IPS-18a (cell line): ENCODE measurements at regions not wholly inside any gene's neighbourhood (a gene's known extent, or its start where the extent isn't known, plus 50 kb on each side); places are given as distances from the start of the nearest gene placed in this dataset.

ENCODE experiments used
- H3K27ac ChIP-seq: one replicate; pipeline ENCODE4 v1.5.1; 2013; ENCODE audit warnings: low read length
- H3K27me3 ChIP-seq: one replicate; pipeline ENCODE4 v1.6.1; 2013; ENCODE audit warnings: mild to moderate bottlenecking, low read length; ENCODE audit not compliant: control insufficient read depth, insufficient read depth
- H3K36me3 ChIP-seq: one replicate; pipeline ENCODE4 v1.6.1; 2013; ENCODE audit warnings: low read depth, low read length; ENCODE audit not compliant: control insufficient read depth
- H3K4me1 ChIP-seq: one replicate; pipeline ENCODE4 v1.6.1; 2013; ENCODE audit warnings: low read depth, low read length; ENCODE audit not compliant: control insufficient read depth
- H3K4me3 ChIP-seq: one replicate; pipeline ENCODE4 v1.5.1; 2013; ENCODE audit warnings: low read length
- H3K9ac ChIP-seq: one replicate; pipeline ENCODE4 v1.6.1; 2013; ENCODE audit warnings: mild to moderate bottlenecking, low read length, moderate library complexity
- H3K9me3 ChIP-seq: one replicate; pipeline ENCODE4 v1.6.1; 2013; ENCODE audit warnings: low read depth, low read length; ENCODE audit not compliant: control insufficient read depth

- no peak overlapping the region for H3K27ac ChIP-seq
- H3K36me3 ChIP-seq, result no peaks in the 10 kb centered on the region
- no peaks in the 10 kb centered on the region for H3K4me1 ChIP-seq
- H3K27me3 ChIP-seq, result no peaks in the 10 kb centered on the region
- no peak overlapping the region for H3K9ac ChIP-seq
- H3K9me3 ChIP-seq, result no peaks in the 10 kb centered on the region
- H3K4me3 ChIP-seq, result no peak overlapping the region
Measured at GRCh38 chr2:217013926-217014325, 154.1 kb upstream of the TNP1 start.

GRCh38 chr2:217011576-217011975 is 151.7 kb upstream of the TNP1 start:
- H3K4me1 ChIP-seq, result no peaks in the 10 kb centered on the region
- no peaks in the 10 kb centered on the region for H3K27me3 ChIP-seq
- H3K9ac ChIP-seq, result no peak overlapping the region
- H3K9me3 ChIP-seq, result no peaks in the 10 kb centered on the region
- no peak overlapping the region for H3K4me3 ChIP-seq
- no peak overlapping the region for H3K27ac ChIP-seq
- H3K36me3 ChIP-seq, result no peaks in the 10 kb centered on the region

DNA sequence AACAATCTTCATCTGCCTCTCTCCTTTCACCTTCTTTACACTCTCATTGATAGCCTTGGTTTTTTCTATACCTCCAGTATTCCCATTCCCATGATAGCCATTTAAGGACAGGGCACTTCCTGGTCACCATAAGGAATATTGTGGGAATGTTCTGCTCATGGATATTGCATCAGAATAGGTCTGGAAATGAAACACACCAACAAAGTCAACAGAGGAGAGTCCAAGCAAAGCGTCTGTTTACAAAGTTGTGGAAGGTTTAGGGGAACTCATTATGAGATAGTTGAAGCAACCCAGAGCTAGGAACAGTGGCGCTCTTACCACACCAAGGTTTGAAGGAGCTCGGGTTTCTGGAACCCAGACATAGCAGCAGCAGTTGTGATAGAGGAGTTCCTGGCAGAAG is 150.3 kb upstream of the TNP1 start:
- H3K9ac ChIP-seq, result no peak overlapping the region
- no peak overlapping the region for H3K27ac ChIP-seq
- H3K4me3 ChIP-seq, result no peak overlapping the region
- no peaks in the 10 kb centered on the region for H3K27me3 ChIP-seq
- H3K9me3 ChIP-seq, result no peaks in the 10 kb centered on the region
- H3K4me1 ChIP-seq, result no peaks in the 10 kb centered on the region
- H3K36me3 ChIP-seq, result no peaks in the 10 kb centered on the region

DNA sequence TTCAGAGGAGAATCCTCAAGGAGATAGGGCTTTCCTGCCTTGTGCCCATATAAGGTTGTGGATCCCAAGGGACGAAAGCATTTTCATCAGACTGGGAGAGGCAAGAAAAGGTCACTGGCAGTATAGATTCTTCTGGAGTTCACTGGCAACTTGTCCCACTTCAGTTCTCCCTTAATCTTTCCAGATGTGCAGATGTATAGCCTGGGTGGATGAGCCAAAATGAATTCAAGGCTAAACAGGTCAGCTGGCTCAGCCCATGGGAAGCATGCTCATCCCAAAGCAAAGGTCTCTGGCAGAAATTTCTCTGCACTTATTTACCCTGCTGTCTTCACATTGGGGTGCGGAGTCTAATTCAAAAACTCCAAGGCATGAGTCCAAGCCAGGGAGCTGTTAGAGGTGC is 148.9 kb upstream of the TNP1 start:
- Histone ChIP-seq H3K9ac (no peak overlapping the region), H3K4me3 (no peak overlapping the region), H3K4me1 (no peaks in the 10 kb centered on the region), H3K27me3 (no peaks in the 10 kb centered on the region), H3K9me3 (no peaks in the 10 kb centered on the region), H3K27ac (no peak overlapping the region), H3K36me3 (no peaks in the 10 kb centered on the region)

GRCh38 chr2:217006217-217006616 is 146.4 kb upstream of the TNP1 start:
- H3K27me3 ChIP-seq, result no peaks in the 10 kb centered on the region
- H3K9ac ChIP-seq, result no peak overlapping the region
- no peak overlapping the region for H3K27ac ChIP-seq
- H3K9me3 ChIP-seq, result no peaks in the 10 kb centered on the region
- H3K4me1 ChIP-seq, result no peaks in the 10 kb centered on the region
- H3K36me3 ChIP-seq, result no peaks in the 10 kb centered on the region
- H3K4me3 ChIP-seq, result no peak overlapping the region

GRCh38 chr2:217004656-217005055 is 144.8 kb upstream of the TNP1 start:
- no peaks in the 10 kb centered on the region for H3K36me3 ChIP-seq

GRCh38 chr2:217001740-217002139 is 141.9 kb upstream of the TNP1 start:
- Histone ChIP-seq H3K27me3 (no peaks in the 10 kb centered on the region), H3K4me1 (no peaks in the 10 kb centered on the region), H3K36me3 (no peaks in the 10 kb centered on the region), H3K9ac (no peak overlapping the region), H3K4me3 (no peak overlapping the region), H3K9me3 (no peaks in the 10 kb centered on the region), H3K27ac (no peak overlapping the region)

More at GRCh38 chr2:217004656-217005055, 144.8 kb upstream of the TNP1 start:
- H3K9me3 ChIP-seq, result no peaks in the 10 kb centered on the region
- no peak overlapping the region for H3K27ac ChIP-seq
- H3K9ac ChIP-seq, result no peak overlapping the region
- H3K4me3 ChIP-seq, result no peak overlapping the region
- H3K27me3 ChIP-seq, result no peaks in the 10 kb centered on the region
- H3K4me1 ChIP-seq, result no peaks in the 10 kb centered on the region

- Histone ChIP-seq H3K36me3 (no peaks in the 10 kb centered on the region), H3K27ac (no peak overlapping the region), H3K9me3 (no peaks in the 10 kb centered on the region), H3K27me3 (no peaks in the 10 kb centered on the region), H3K4me1 (no peaks in the 10 kb centered on the region), H3K9ac (no peak overlapping the region), H3K4me3 (no peak overlapping the region)
Measured at GRCh38 chr2:217000406-217000805, 140.5 kb upstream of the TNP1 start.

DNA sequence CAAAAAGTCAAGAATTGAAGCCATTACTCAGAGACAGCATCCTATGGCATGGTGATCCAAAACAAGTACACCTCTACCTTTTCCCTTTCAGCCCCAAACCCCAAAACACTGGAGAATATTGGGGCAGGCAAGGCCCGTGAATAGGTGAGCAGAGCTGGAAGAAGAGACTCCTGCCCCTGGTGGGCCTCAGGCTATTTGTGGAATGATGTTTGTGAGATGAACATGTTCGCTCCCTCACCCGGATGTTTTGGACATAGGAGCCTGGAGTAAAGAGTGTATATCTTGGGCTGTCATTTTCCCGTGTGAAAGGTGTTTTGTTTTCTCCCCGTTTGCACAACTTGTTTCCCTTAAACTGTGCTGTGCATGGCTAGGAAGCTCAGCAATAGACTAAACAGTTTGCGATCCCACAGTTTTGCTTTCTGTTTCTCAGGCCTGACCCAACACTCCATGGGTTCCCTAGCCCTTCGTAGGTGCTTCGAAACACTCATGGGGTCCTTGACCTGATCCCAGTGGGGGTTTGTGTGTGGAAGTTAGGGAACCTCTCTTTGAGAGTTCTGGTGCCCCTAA is 136.5 kb upstream of the TNP1 start:
- Histone ChIP-seq H3K4me3 (no peak overlapping the region), H3K27ac (no peak overlapping the region), H3K27me3 (no peaks in the 10 kb centered on the region), H3K9ac (no peak overlapping the region), H3K4me1 (no peaks in the 10 kb centered on the region), H3K36me3 (no peaks in the 10 kb centered on the region), H3K9me3 (no peaks in the 10 kb centered on the region)

- Histone ChIP-seq H3K9ac (no peak overlapping the region), H3K4me3 (no peak overlapping the region), H3K9me3 (no peaks in the 10 kb centered on the region), H3K27me3 (no peaks in the 10 kb centered on the region), H3K36me3 (no peaks in the 10 kb centered on the region), H3K4me1 (no peaks in the 10 kb centered on the region), H3K27ac (no peak overlapping the region)
Measured at GRCh38 chr2:216994353-216994854, 134.5 kb upstream of the TNP1 start.

DNA sequence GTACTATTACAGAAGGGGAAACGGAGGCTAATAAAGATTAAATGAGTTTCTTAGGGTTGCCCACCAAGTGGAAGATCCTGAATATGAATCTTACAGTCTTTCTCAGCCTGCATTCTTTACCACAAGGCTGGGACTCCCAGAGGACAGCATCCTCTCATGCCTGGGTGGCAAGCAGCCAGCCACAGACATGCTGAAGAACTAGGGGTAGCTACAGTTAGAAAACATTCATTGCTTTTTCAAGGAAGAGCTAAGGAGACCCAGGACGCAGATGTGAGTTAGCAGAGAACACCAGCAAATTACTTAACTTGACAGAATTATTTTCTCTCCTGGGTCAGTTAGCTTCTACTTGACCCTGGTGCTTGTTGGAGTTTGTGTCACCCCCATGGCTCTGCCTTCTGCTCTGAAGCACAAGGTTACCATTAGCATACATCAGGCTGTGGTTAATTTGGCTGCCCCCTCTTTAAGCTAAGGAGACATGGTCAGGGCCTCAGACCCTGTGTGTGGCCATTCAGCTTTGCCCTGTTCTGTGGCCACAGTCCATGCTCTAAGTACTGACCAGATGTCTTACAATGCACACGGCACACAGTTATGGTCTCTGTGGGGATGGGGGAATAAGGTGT is 132.3 kb upstream of the TNP1 start:
- Histone ChIP-seq H3K27ac (no peak overlapping the region), H3K27me3 (no peaks in the 10 kb centered on the region), H3K9me3 (no peaks in the 10 kb centered on the region)

GRCh38 chr2:216991563-216991962 is 131.7 kb upstream of the TNP1 start:
- no peaks in the 10 kb centered on the region for H3K27me3 ChIP-seq
- H3K27ac ChIP-seq, result no peak overlapping the region
- no peak overlapping the region for H3K9ac ChIP-seq

More for the DNA sequence above, 132.3 kb upstream of the TNP1 start:
- H3K4me3 ChIP-seq, result no peak overlapping the region
- no peaks in the 10 kb centered on the region for H3K4me1 ChIP-seq
- no peaks in the 10 kb centered on the region for H3K36me3 ChIP-seq
- no peak overlapping the region for H3K9ac ChIP-seq

More at GRCh38 chr2:216991563-216991962, 131.7 kb upstream of the TNP1 start:
- H3K9me3 ChIP-seq, result no peaks in the 10 kb centered on the region
- H3K36me3 ChIP-seq, result no peaks in the 10 kb centered on the region
- H3K4me1 ChIP-seq, result no peaks in the 10 kb centered on the region
- H3K4me3 ChIP-seq, result no peak overlapping the region
